H1 (cell line): ENCODE measurements at regions not wholly inside any gene's neighbourhood (a gene's known extent, or its start where the extent isn't known, plus 50 kb on each side); places are given as distances from the start of the nearest gene placed in this dataset.

Experiments
- ASH2L ChIP-seq: fragments of 200-600, 300-600 bp; sonication (generic); IDR thresholded peaks from one replicate; pipeline ENCODE4 v1.7.1; 2017; ENCODE audit warnings: low read length
- ATF2 ChIP-seq: IDR thresholded peaks from 2 replicates; pipeline ENCODE4 v1.6.1; 2012; ENCODE audit warnings: low read length, inconsistent platforms
- EGR1 ChIP-seq: IDR thresholded peaks from 2 replicates; pipeline ENCODE4 v1.6.1; 2011; ENCODE audit warnings: low read depth, low read length, borderline replicate concordance

- no peak for TF ChIP-seq ATF2
- no peak for TF ChIP-seq ASH2L
- TF ChIP-seq EGR1, result no peak
Measured at GRCh38 chr1:30461640-30462039, 261.7 kb downstream of the MATN1 start (continued).
